Kidney (tissue), 13 donors: ENCODE measurements at regions not wholly inside any gene's neighbourhood (a gene's known extent, or its start where the extent isn't known, plus 50 kb on each side); places are given as distances from the start of the nearest gene placed in this dataset.

ENCODE experiments used
- DNase-seq, 5 donors: peaks; one replicate each; pipeline ENCODE4 v3.0.0-alpha.2; 2013 to 2020
- FAIRE-seq: peaks from 2 replicates; lab custom pipeline; 2012; peaks lifted over from hg19 to GRCh38; lab: Jason Lieb, UNC
- H3K27ac ChIP-seq, 2 donors: one replicate each; pipeline ENCODE4 v1.7.0; 2013; ENCODE audit warnings: low read depth in 2 of 2, low read length in 2 of 2, inconsistent platforms in 1 of 2
- H3K27me3 ChIP-seq: one replicate; pipeline ENCODE4 v1.7.1; 2013; ENCODE audit warnings: low read length, inconsistent platforms; ENCODE audit not compliant: control insufficient read depth, insufficient read depth
- H3K36me3 ChIP-seq, 3 donors: one replicate each; pipeline versions ENCODE4 v1.7.0 to v1.7.1; 2013; ENCODE audit warnings: low read length in 3 of 3, control low read depth in 1 of 3, inconsistent platforms in 1 of 3; ENCODE audit not compliant: insufficient read depth in 3 of 3, control insufficient read depth in 2 of 3
- H3K4me1 ChIP-seq, 3 donors: one replicate each; pipeline versions ENCODE4 v1.7.0 to v1.7.1; 2013; ENCODE audit warnings: low read length in 3 of 3, inconsistent platforms in 1 of 3, low read depth in 1 of 3; ENCODE audit not compliant: control insufficient read depth in 2 of 3, insufficient read depth in 2 of 3
- H3K4me3 ChIP-seq, 3 donors: one replicate each; pipeline versions ENCODE4 v1.7.0 to v1.8.1; 2013; ENCODE audit warnings: low read length in 3 of 3, control low read depth in 1 of 3, inconsistent platforms in 1 of 3
- H3K9ac ChIP-seq, 3 donors: one replicate each; pipeline versions ENCODE4 v1.7.0 to v1.7.1; 2013; ENCODE audit warnings: low read length in 3 of 3, control low read depth in 1 of 3, inconsistent platforms in 1 of 3
- H3K9me3 ChIP-seq, 3 donors: one replicate each; pipeline versions ENCODE4 v1.7.0 to v1.7.1; 2013; ENCODE audit warnings: low read length in 3 of 3, control low read depth in 1 of 3, inconsistent platforms in 1 of 3; ENCODE audit not compliant: control insufficient read depth in 2 of 3, insufficient read depth in 1 of 3
- intact Hi-C: fragments of 100-400 bp; cut with DNase I; formaldehyde crosslinking; loops from one replicate; pipeline ENCODE4 v1.11.1; 2022
- TF ChIP-seq, protein P1 (sequence below): IDR thresholded peaks from 3 replicates; pipeline ENCODE4 v1.5.1; 2012; ENCODE audit warnings: mild to moderate bottlenecking, moderate library complexity, borderline replicate concordance; ENCODE audit not compliant: insufficient read depth; ENCODE audit errors: extremely low read depth
- donor health status: control.
- donor health status: control.
- donor health status: control.
- donor health status: control.
- donor health status: control.
- donor health status: DM: yes; HTN: yes; CAD: no.
- donor health status: Normal renal cell carcinoma (clear cell type).

DNA sequence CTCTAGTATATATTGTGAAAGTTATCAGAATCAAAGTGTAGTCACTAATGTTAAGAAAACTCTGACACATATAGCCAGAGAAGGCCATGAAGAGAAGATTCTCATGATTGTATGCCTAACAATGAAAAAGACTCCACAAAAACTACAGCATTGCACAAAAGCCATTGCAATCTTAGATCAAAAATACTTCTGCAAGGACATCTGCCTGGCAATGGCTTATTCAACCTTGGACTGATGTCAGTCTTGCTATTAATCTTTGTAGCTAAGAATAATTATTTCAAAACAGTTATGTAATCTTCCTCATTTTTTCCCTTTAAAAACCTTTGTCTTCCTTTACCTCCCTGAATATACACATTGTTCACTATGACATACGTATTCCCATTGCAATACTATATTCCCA, 55.3 kb upstream of the SLC36A4 start:
- TF ChIP-seq, protein P1, sequence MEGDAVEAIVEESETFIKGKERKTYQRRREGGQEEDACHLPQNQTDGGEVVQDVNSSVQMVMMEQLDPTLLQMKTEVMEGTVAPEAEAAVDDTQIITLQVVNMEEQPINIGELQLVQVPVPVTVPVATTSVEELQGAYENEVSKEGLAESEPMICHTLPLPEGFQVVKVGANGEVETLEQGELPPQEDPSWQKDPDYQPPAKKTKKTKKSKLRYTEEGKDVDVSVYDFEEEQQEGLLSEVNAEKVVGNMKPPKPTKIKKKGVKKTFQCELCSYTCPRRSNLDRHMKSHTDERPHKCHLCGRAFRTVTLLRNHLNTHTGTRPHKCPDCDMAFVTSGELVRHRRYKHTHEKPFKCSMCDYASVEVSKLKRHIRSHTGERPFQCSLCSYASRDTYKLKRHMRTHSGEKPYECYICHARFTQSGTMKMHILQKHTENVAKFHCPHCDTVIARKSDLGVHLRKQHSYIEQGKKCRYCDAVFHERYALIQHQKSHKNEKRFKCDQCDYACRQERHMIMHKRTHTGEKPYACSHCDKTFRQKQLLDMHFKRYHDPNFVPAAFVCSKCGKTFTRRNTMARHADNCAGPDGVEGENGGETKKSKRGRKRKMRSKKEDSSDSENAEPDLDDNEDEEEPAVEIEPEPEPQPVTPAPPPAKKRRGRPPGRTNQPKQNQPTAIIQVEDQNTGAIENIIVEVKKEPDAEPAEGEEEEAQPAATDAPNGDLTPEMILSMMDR = no peak
- H3K4me3 ChIP-seq = no peak overlapping the region
- DNase-seq = no peak
- H3K4me1 ChIP-seq = no peaks in the 10 kb centered on the region
- intact Hi-C loops = no loop called here
- no peak for FAIRE-seq
- H3K36me3 ChIP-seq = no peaks in the 10 kb centered on the region
- H3K27ac ChIP-seq = no peak overlapping the region
- no peaks in the 10 kb centered on the region for H3K9me3 ChIP-seq
- H3K9ac ChIP-seq = no peak overlapping the region
- H3K27me3 ChIP-seq = no peaks in the 10 kb centered on the region

- no peak for DNase-seq
- Histone ChIP-seq H3K9me3 (peaks cover 0 to 7% (median 0%) of the 10 kb centered on the region in 3 donors), H3K4me3 (no peak overlapping the region), H3K36me3 (no peaks in the 10 kb centered on the region), H3K9ac (no peak overlapping the region), H3K27me3 (no peaks in the 10 kb centered on the region), H3K27ac (no peak overlapping the region), H3K4me1 (no peaks in the 10 kb centered on the region)
- FAIRE-seq = no peak
- intact Hi-C loops = no loop called here
- TF ChIP-seq, protein P1 = no peak
These were observed 58.8 kb upstream of the SLC36A4 start for GRCh38 chr11:93256623-93257022.

GRCh38 chr11:93267383-93267782, 63.2 kb upstream of the DEUP1 start:
- Histone ChIP-seq H3K27ac (no peak overlapping the region), H3K36me3 (no peaks in the 10 kb centered on the region), H3K9me3 (no peaks in the 10 kb centered on the region), H3K9ac (no peak overlapping the region), H3K4me1 (no peaks in the 10 kb centered on the region), H3K27me3 (no peaks in the 10 kb centered on the region), H3K4me3 (no peak overlapping the region)
- intact Hi-C loops = no loop called here
- DNase-seq (no peak), FAIRE-seq (no peak)
- TF ChIP-seq, protein P1 = no peak
